K562 (cell line): ENCODE measurements at regions not wholly inside any gene's neighbourhood (a gene's known extent, or its start where the extent isn't known, plus 50 kb on each side); places are given as distances from the start of the nearest gene placed in this dataset.

Experiments used
- ATAC-seq: fragments of 200-7000 bp; cut with Tn5 transposase; 3 replicates; pipeline ENCODE4 v1.9.1; 2020; ENCODE audit warnings: moderate library complexity
- BruUV-seq: library from RNA; stranded (reverse); fragments of 400-500 nt; replicated peaks from 2 replicates; lab custom pipeline; 2021; lab: Mats Ljungman, UMichigan
- CTCF ChIA-PET: fragments of 300-600 bp; formaldehyde crosslinking; extraction: SDS; loops from one replicate; lab custom pipeline; 2021; ENCODE audit warnings: low intra/inter-chr PET ratio; lab: Yijun Ruan, JAX
- POLR2A ChIA-PET: fragments of 300-600, 350-650 bp; sonication (Branson Sonifier 250); formaldehyde crosslinking; extraction: SDS; loops from one replicate; lab custom pipeline; 2021; ENCODE audit warnings: antibody characterized with exemption, inconsistent platforms; lab: Yijun Ruan, JAX
- DNase-seq, 4 experiments: peaks; one replicate each; pipeline versions ENCODE4 v3.0.0 to v3.0.0-alpha.2; 2011 to 2018; ENCODE audit warnings: low spot score in 3 of 4, mixed read lengths in 3 of 4; ENCODE audit errors: extremely low read depth in 1 of 4
- FAIRE-seq: peaks from 2 replicates; lab custom pipeline; 2011; peaks lifted over from hg19 to GRCh38; lab: Jason Lieb, UNC
- H2AFZ ChIP-seq: 2 replicates; pipeline ENCODE4 v1.6.0; 2011; ENCODE audit warnings: low read depth, low read length, control low read depth, inconsistent platforms
- H3K27ac ChIP-seq: fragments of 200-600 bp; 3 replicates; pipeline ENCODE4 v1.8.0; 2011; ENCODE audit warnings: low read depth, mild to moderate bottlenecking, control low read depth, inconsistent platforms, low read length, moderate library complexity, mixed read lengths; ENCODE audit errors: extremely low read depth
- H3K27me3 ChIP-seq, 2 experiments: fragments of 300-600 bp in 1 of 2; 2 replicates in 1 of 2; 3 replicates in 1 of 2; pipeline versions ENCODE4 v1.6.0 to v1.8.0; 2011; ENCODE audit warnings: inconsistent platforms in 2 of 2, low read length in 2 of 2, mild to moderate bottlenecking in 1 of 2, mixed read lengths in 1 of 2, moderate library complexity in 1 of 2; ENCODE audit not compliant: control insufficient read depth in 2 of 2, insufficient read depth in 2 of 2
- H3K36me3 ChIP-seq: fragments of 300-600 bp; 3 replicates; pipeline ENCODE4 v1.8.0; 2011; ENCODE audit warnings: mild to moderate bottlenecking, low read length, inconsistent platforms; ENCODE audit not compliant: control insufficient read depth, insufficient read depth
- H3K4me1 ChIP-seq, 2 experiments: fragments of 200-600 bp in 1 of 2; replicated peaks in 1 of 2; 2 replicates in 1 of 2; 3 replicates in 1 of 2; pipeline versions ENCODE4 v1.5.1 to v1.8.0; 2011; ENCODE audit warnings: inconsistent platforms in 2 of 2, low read length in 2 of 2, mild to moderate bottlenecking in 1 of 2, mixed read lengths in 1 of 2, moderate library complexity in 1 of 2; ENCODE audit not compliant: control insufficient read depth in 2 of 2, insufficient read depth in 2 of 2
- H3K4me2 ChIP-seq: 2 replicates; pipeline ENCODE4 v1.6.1; 2011; ENCODE audit warnings: low read length, control low read depth, inconsistent platforms, mixed read lengths; ENCODE audit not compliant: insufficient read depth
- H3K4me3 ChIP-seq: fragments of 200-600 bp; sonication (generic), shearing (Covaris generic); 2 replicates; pipeline ENCODE4 v1.5.1; 2016; ENCODE audit warnings: control low read depth, inconsistent platforms
- H3K79me2 ChIP-seq: fragments of 200-600 bp; 3 replicates; pipeline ENCODE4 v1.8.0; 2011; ENCODE audit warnings: low read length, inconsistent platforms; ENCODE audit not compliant: control insufficient read depth, insufficient read depth
- H3K9ac ChIP-seq, 2 experiments: 2 replicates each; pipeline versions ENCODE4 v1.6.0 to v1.6.1; 2011; ENCODE audit warnings: low read depth in 2 of 2, low read length in 2 of 2, control low read depth in 1 of 2, inconsistent platforms in 1 of 2, mild to moderate bottlenecking in 1 of 2, mixed read lengths in 1 of 2; ENCODE audit not compliant: insufficient read depth in 1 of 2
- H3K9me1 ChIP-seq: one replicate; pipeline ENCODE4 v1.6.0; 2011; ENCODE audit warnings: inconsistent platforms, mild to moderate bottlenecking, low read length, moderate library complexity; ENCODE audit not compliant: control insufficient read depth, insufficient read depth
- H3K9me3 ChIP-seq: replicated peaks from 2 replicates; pipeline ENCODE4 v1.5.1; 2011; ENCODE audit warnings: low read depth, low read length, inconsistent platforms; ENCODE audit not compliant: control insufficient read depth, insufficient read depth
- H4K20me1 ChIP-seq: replicated peaks from 2 replicates; pipeline ENCODE4 v1.6.1; 2011; ENCODE audit warnings: low read length, inconsistent platforms, mixed read lengths; ENCODE audit not compliant: control insufficient read depth, insufficient read depth
- ATF4 ChIP-seq: fragments of 450-650 bp; formaldehyde crosslinking; IDR thresholded peaks from 2 replicates; pipeline ENCODE4 v1.4.0; 2022; ENCODE audit warnings: mild to moderate bottlenecking, moderate library complexity
- DMBX1 ChIP-seq: fragments of 250-450 bp; sonication (Bioruptor Pico); IDR thresholded peaks from 2 replicates; pipeline ENCODE4 v1.8.0; 2022; ENCODE audit warnings: inconsistent platforms, mild to moderate bottlenecking, moderate library complexity, borderline replicate concordance
- ERF ChIP-seq: fragments of 450-650 bp; formaldehyde crosslinking; IDR thresholded peaks from 2 replicates; pipeline ENCODE4 v1.4.0; 2020; ENCODE audit warnings: mild to moderate bottlenecking, mixed read lengths
- HSF4 ChIP-seq: fragments of 250-450 bp; sonication (Bioruptor Pico); IDR thresholded peaks from 2 replicates; pipeline ENCODE4 v2.1.2; 2022; ENCODE audit warnings: mild to moderate bottlenecking, moderate library complexity, borderline replicate concordance
- IRF9 ChIP-seq: fragments of 450-650 bp; IDR thresholded peaks from 2 replicates; pipeline ENCODE4 v1.6.1; 2016; ENCODE audit warnings: missing biosample characterization, missing genetic modification characterization
- LEF1 ChIP-seq: fragments of 450-650 bp; IDR thresholded peaks from 2 replicates; pipeline ENCODE4 v1.6.1; 2016; ENCODE audit warnings: mild to moderate bottlenecking
- NCOA2 ChIP-seq, 2 experiments: fragments of 450-650 bp; IDR thresholded peaks; 2 replicates each; pipeline ENCODE4 v1.6.1; 2018; ENCODE audit warnings: mild to moderate bottlenecking in 2 of 2, moderate library complexity in 1 of 2; ENCODE audit not compliant: partially characterized antibody in 2 of 2
- NEUROD1 ChIP-seq: fragments of 150-350 bp; IDR thresholded peaks from 2 replicates; pipeline ENCODE4 v1.6.1; 2014; ENCODE audit warnings: borderline replicate concordance, low read length, low read depth; ENCODE audit not compliant: partially characterized antibody
- NFIC ChIP-seq: fragments of 450-650 bp; IDR thresholded peaks from 2 replicates; pipeline ENCODE4 v1.6.1; 2017; ENCODE audit warnings: mild to moderate bottlenecking, inconsistent platforms
- NRF1 ChIP-seq, 2 experiments: fragments of 450-650 bp; IDR thresholded peaks in 1 of 2; conservative IDR thresholded peaks in 1 of 2; 2 replicates each; pipeline ENCODE4 v1.6.1; 2014; ENCODE audit warnings: mild to moderate bottlenecking in 2 of 2
- RBBP5 ChIP-seq: fragments of 200-600 bp; sonication (generic); IDR thresholded peaks from 2 replicates; pipeline ENCODE4 v1.6.1; 2012; ENCODE audit warnings: borderline replicate concordance, mild to moderate bottlenecking, low read length, control low read depth, inconsistent platforms; ENCODE audit not compliant: insufficient read depth, poor library complexity, severe bottlenecking
- SAP30 ChIP-seq: fragments of 200-600 bp; sonication (generic); IDR thresholded peaks from 2 replicates; pipeline ENCODE4 v1.6.1; 2012; ENCODE audit warnings: borderline replicate concordance, low read depth, mild to moderate bottlenecking, moderate library complexity, low read length, control low read depth, inconsistent platforms; ENCODE audit not compliant: insufficient read depth, poor library complexity, severe bottlenecking
- SREBF2 ChIP-seq: sonication (generic); formaldehyde crosslinking; IDR thresholded peaks from 2 replicates; pipeline ENCODE4 v1.4.0; 2020; ENCODE audit warnings: mild to moderate bottlenecking, missing genetic modification reagents
- ZFX ChIP-seq: sonication (generic); formaldehyde crosslinking; IDR thresholded peaks from 2 replicates; pipeline ENCODE4 v1.8.0; 2022; ENCODE audit warnings: mild to moderate bottlenecking, missing genetic modification reagents, moderate library complexity
- ZNF143 ChIP-seq: sonication (generic); formaldehyde crosslinking; IDR thresholded peaks from 2 replicates; pipeline ENCODE4 v1.9.0; 2022; ENCODE audit warnings: mild to moderate bottlenecking, missing genetic modification reagents
- WGBS: fragments of 100-300 bp; shearing (Covaris generic); methylation state at CpG from one replicate; pipeline ENCODE4 v1.1.6; 2016; ENCODE audit warnings: low coverage, mixed read lengths; ENCODE audit not compliant: insufficient coverage; ENCODE audit errors: missing lambda C conversion rate; 5-methylcytosine and 5-hydroxymethylcytosine counted together
- in situ Hi-C: fragments of 300-500 bp; cut with MboI; formaldehyde crosslinking; loops from 4 replicates; pipeline ENCODE4 v1.15.0; 2018; ENCODE audit warnings: inconsistent platforms, mixed read lengths
- intact Hi-C: fragments of 100-400 bp; cut with micrococcal nuclease; formaldehyde crosslinking; loops from 2 replicates; pipeline ENCODE4 v1.14.2; 2022

GRCh38 chr9:115980502-115980901 lies 173.1 kb upstream of the PAPPA start:
- ChIA-PET CTCF (no interaction called here), POLR2A (no interaction called here)
- DNase-seq: no peak
- 0% methylated on average over 1 of the region's 1 CpG for WGBS
- Histone ChIP-seq H3K4me1 (no peaks in the 10 kb centered on the region), H3K4me2 (no peak overlapping the region), H2AFZ (no peak overlapping the region), H3K9me3 (no peaks in the 10 kb centered on the region), H3K79me2 (no peaks in the 10 kb centered on the region), H3K27me3 (no peaks in the 10 kb centered on the region), H3K36me3 (no peaks in the 10 kb centered on the region), H3K9me1 (no peaks in the 10 kb centered on the region), H4K20me1 (no peaks in the 10 kb centered on the region), H3K9ac (no peak overlapping the region), H3K4me3 (no peak overlapping the region), H3K27ac (no peak overlapping the region)
- no TSS peak for BruUV-seq
- ATAC-seq: no peak
- TF ChIP-seq DMBX1 (no peak), ZNF143 (CRISPR knock-in tag) (no peak), NCOA2 (IDR thresholded peaks at IDR 0.05; ENCODE audit: partially characterized antibody in 2 of 2) (no peak), ZFX (CRISPR knock-in tag) (no peak), HSF4 (CRISPR knock-in tag) (no peak), NRF1 (conservative IDR thresholded peaks at IDR 0.05 in 1 of 2, IDR thresholded peaks at IDR 0.05 in 1 of 2) (no peak)
- in situ Hi-C loops (no loop called here), intact Hi-C loops (no loop called here)
- no peak for FAIRE-seq

GRCh38 chr9:115980976-115981375 lies 172.6 kb upstream of the PAPPA start:
- Histone ChIP-seq H3K9me1 (no peaks in the 10 kb centered on the region), H3K27me3 (no peaks in the 10 kb centered on the region), H3K79me2 (no peaks in the 10 kb centered on the region), H3K4me3 (no peak overlapping the region), H4K20me1 (no peaks in the 10 kb centered on the region), H3K9me3 (no peaks in the 10 kb centered on the region), H3K9ac (no peak overlapping the region), H3K4me1 (no peaks in the 10 kb centered on the region), H2AFZ (no peak overlapping the region), H3K27ac (no peak overlapping the region), H3K4me2 (no peak overlapping the region), H3K36me3 (no peaks in the 10 kb centered on the region)
- ATAC-seq (no peak), DNase-seq (no peak), FAIRE-seq (no peak)
- intact Hi-C loops (no loop called here), in situ Hi-C loops (no loop called here)
- no TSS peak for BruUV-seq
- CTCF ChIA-PET: no interaction called here
- 0% methylated on average over 4 of the region's 4 CpGs for WGBS
- POLR2A ChIA-PET: no interaction called here
- no peak for TF ChIP-seq RBBP5
- TF ChIP-seq NFIC: no peak
- no peak for TF ChIP-seq ATF4 (CRISPR knock-in tag)
- TF ChIP-seq SREBF2: no peak
- TF ChIP-seq ERF (CRISPR knock-in tag): no peak
- TF ChIP-seq IRF9: no peak
- no peak for TF ChIP-seq SAP30
- no peak for TF ChIP-seq NEUROD1
- no peak for TF ChIP-seq LEF1
